Stimulated activated naive CD8-positive, alpha-beta T cell treated with anti-CD3 and anti-CD28 coated beads, Interleukin-15, Interleukin-2, amounts not matched to agents 100 ng/mL and 50 ng/mL, for 24 hours (primary cell): ENCODE measurements at regions not wholly inside any gene's neighbourhood (a gene's known extent, or its start where the extent isn't known, plus 50 kb on each side); places are given as distances from the start of the nearest gene placed in this dataset.
"Not testable (repeated sequence)": the region's sequence is repeated elsewhere in the genome, so short reads cannot be mapped to it uniquely, and the experiment has no call there.

ENCODE experiments used
- H3K27ac Mint-ChIP-seq: one replicate; pipeline ENCODE4 v1.8.0; 2021; ENCODE audit warnings: mild to moderate bottlenecking, mixed read lengths
- H3K27me3 Mint-ChIP-seq: one replicate; pipeline ENCODE4 v1.8.0; 2021; ENCODE audit warnings: mixed read lengths
- H3K36me3 Mint-ChIP-seq: one replicate; pipeline ENCODE4 v1.8.0; 2021; ENCODE audit warnings: low read depth, mixed read lengths
- H3K4me1 Mint-ChIP-seq: one replicate; pipeline ENCODE4 v1.8.0; 2021; ENCODE audit warnings: low read depth, mixed read lengths
- H3K4me3 Mint-ChIP-seq: one replicate; pipeline ENCODE4 v1.8.0; 2021; ENCODE audit warnings: mild to moderate bottlenecking, mixed read lengths
- H3K9me3 Mint-ChIP-seq: one replicate; pipeline ENCODE4 v1.8.0; 2021; ENCODE audit warnings: mixed read lengths

DNA sequence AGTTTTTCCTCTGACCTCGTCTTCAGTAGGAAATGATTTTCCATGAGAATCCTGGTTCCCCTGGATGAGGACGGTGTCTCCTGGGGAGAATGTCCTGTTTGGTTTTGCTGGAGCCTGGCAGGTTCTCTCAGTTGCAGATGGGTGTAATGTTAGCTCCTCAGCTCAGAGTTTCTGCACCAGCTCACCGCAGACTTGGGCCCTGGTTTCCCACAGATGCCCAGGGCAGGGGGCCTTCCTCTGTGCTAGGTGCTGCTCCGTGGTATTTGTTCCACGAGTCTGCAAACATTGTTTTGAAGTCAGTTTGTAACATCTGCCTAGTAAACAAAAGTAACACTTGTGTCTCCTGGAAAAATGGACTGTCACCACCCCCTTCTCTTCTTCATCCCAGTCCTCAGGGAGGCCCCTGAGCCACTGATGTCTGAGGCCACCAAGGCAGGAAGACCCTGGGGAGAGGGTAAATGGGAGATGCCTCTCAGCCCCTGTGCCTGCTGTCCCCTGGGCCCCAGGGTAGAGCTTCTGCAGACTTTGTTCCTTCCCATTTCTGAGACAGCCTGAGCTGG lies 67.3 kb upstream of the ANTXRL start:
- H3K4me3 Mint-ChIP-seq, H3K36me3 Mint-ChIP-seq, H3K27me3 Mint-ChIP-seq, H3K4me1 Mint-ChIP-seq, H3K9me3 Mint-ChIP-seq, H3K27ac Mint-ChIP-seq: not testable (repeated sequence)

DNA sequence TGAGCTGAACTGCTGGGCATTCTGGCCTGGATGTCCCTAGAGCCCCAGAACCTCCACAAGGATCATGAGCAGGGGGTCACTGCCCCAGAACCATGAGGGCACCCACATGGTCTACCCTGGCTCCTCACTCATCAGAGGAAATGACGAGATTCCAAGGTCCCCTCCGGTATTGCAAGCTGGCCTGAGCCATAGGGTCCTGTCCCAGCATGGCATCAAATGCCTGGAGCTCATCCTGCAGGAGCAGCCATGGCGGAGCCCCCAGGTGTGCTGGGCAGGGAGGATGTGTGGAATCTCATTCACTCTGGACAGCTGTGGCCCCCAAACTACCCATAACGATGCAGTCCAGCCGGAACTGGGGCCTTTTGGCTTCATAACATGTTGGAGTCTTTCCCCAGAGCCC lies 66.6 kb upstream of the ANTXRL start:
- no peak overlapping the region for H3K27ac Mint-ChIP-seq
- no peak overlapping the region for H3K4me3 Mint-ChIP-seq
- H3K9me3 Mint-ChIP-seq, result no peaks in the 10 kb centered on the region
- H3K36me3 Mint-ChIP-seq, result peaks cover 8% of the 10 kb centered on the region
- peaks cover 3% of the 10 kb centered on the region for H3K4me1 Mint-ChIP-seq
- H3K27me3 Mint-ChIP-seq, result no peaks in the 10 kb centered on the region

DNA sequence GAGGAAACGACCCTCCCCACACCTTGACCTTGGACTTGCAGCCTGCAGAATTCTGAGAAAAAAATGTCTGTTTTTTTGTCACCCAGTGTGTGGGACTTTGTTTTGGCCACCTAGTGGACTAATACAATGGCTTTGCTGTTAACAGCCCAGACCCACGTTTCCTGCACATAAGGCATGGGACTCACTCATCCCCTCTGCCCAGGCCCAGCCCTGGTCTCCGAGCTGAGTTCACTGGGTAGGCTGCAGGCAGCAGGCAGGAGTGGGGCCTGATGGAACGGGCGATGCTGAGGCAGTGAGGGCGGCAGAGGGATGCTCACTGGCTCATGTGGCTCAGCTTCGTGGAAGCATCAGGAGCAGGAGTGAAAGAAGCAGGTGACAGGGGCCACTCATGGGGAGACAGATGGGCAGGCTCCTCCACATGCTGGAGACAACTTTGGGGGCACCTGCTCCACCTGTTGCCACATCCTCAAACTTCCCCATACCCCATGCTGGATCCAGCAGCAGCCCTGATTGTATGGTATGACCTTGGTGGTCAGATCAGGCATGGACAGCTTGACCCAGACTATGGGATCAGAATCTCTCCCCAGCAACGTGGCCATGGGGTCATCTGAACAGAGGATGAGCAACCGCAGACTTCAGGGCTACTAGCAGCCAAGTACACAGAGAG lies 65.8 kb upstream of the ANTXRL start:
- no peak overlapping the region for H3K4me3 Mint-ChIP-seq
- no peaks in the 10 kb centered on the region for H3K9me3 Mint-ChIP-seq
- H3K36me3 Mint-ChIP-seq, result peaks cover 8% of the 10 kb centered on the region
- H3K27me3 Mint-ChIP-seq, result no peaks in the 10 kb centered on the region
- H3K4me1 Mint-ChIP-seq, result peaks cover 3% of the 10 kb centered on the region
- no peak overlapping the region for H3K27ac Mint-ChIP-seq

DNA sequence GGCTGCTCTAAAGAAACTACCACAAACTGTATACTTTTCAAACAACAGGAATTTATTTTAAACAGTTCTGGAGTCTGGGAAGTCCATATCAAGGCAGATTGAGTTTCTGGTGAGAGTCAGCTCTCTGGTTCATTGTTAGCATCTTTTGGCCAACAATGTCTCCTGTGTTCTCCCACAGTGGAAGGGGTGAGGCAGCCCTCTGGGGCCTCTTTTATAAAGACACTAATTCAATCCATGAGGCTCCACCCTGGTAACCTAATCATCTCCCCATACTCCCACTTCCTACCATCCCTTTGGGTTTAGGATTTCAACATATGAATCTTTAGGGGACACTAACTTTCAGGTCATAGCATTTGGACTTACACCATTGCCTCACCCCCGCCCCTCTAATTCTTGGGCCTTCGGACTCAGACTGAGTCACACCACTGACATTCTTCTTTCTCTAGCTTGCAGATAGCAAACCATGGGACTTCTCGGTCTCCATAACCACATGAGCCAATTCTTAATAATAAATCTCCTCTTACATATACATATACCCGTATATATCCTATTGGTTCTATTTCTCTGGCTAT lies 64.3 kb upstream of the ANTXRL start:
- Mint-ChIP-seq H3K36me3 (peaks cover 8% of the 10 kb centered on the region), H3K4me3 (no peak overlapping the region), H3K4me1 (peaks cover 3% of the 10 kb centered on the region), H3K9me3 (no peaks in the 10 kb centered on the region), H3K27ac (no peak overlapping the region), H3K27me3 (no peaks in the 10 kb centered on the region)

DNA sequence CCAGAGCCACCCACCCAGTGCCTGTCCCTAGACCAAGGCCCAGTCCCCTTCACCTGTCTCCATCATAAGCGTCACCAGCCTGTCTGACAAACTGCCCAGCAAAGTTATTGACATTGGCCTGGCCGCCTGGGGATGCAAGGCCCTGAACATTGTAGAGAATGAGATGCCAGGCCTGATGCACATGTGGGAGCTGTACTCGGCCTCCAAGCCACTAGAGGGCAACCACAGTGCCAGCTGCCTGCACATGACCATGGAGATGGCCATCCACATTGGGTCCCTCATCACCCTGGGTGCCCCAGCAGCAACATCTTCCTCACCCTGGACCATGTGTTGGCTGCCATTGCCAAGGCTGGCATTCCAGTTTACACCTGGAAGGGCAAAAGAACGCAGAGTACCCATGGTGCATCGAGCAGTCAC lies 63.7 kb upstream of the ANTXRL start:
- Mint-ChIP-seq H3K27ac (no peak overlapping the region), H3K9me3 (no peaks in the 10 kb centered on the region), H3K4me1 (peaks cover 3% of the 10 kb centered on the region), H3K36me3 (peaks cover 6% of the 10 kb centered on the region), H3K4me3 (no peak overlapping the region), H3K27me3 (no peaks in the 10 kb centered on the region)

DNA sequence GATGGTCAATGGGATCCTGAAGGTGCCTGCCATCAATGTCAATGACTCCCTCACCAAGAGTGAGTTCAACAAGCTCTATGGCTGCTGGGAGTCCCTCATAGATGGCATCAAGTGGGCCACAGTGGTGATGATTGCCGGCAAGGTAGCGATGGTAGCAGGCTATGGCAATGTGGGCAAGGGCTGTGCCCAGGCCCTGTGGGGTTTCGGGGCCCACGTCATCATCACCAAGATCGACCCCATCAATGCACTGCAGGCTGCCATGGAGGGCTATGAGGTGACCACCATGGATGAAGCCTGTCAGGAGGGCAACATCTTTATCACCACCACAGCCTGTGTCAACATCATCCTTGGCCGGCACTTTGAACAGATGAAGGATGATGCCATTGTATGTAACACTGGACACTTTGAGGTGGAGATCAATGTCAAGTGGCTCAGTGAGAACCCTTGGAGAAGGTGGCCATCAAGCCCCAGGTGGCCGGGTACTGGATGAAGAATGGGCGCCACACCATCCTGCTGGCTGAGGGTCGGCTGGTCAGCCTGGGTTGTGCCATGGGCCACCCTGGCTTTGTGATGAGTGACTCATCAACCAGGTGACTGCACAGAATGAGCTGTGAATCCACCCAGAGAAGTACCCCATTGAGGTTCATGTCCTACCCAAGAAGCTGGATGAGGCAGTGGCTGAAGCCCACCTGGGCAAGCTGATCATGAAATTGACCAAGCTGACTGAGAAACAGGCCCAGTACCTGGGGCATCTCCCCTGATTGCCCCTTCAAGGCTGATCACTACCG lies 63.0 kb upstream of the ANTXRL start:
- Mint-ChIP-seq H3K36me3 (peaks cover 4% of the 10 kb centered on the region), H3K4me3 (no peak overlapping the region), H3K9me3 (no peaks in the 10 kb centered on the region), H3K4me1 (peaks cover 5% of the 10 kb centered on the region), H3K27ac (no peak overlapping the region), H3K27me3 (no peaks in the 10 kb centered on the region)

DNA sequence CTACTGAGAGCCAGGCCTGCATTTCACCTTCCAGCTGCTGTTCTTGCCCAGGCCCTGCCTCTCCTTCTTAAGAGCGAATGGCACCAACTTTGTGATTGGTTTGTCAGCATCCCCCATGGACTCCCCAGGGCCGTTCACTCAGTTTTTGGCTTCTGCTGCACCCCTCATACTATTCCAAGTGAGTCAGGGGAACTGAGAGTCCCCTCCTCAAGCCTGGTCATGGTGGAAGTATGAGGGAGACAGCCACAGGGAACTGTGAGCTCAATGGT lies 62.4 kb upstream of the ANTXRL start:
- Mint-ChIP-seq H3K4me1 (peaks cover 11% of the 10 kb centered on the region), H3K4me3 (no peak overlapping the region), H3K36me3 (no peaks in the 10 kb centered on the region), H3K9me3 (no peaks in the 10 kb centered on the region), H3K27me3 (no peaks in the 10 kb centered on the region), H3K27ac (no peak overlapping the region)

DNA sequence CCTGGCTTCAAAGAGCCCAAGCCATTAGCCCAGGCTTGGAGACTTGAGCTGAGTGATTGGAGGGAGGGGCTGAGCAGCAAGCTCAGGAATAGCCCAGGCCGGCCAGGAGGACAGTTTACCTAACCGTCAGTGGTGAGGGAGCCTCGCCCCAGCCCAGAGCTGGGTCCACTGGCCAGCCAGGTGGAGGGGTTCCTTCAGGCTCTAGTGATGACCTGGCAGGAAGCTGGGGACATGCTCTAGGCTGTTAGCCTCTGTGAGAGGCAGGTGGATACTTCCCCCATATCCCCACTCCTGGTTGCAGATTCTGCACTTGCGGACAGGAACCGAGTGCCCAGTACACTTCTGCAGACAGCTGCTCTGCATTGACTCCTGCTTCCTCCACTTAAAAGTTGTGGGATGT lies 61.2 kb upstream of the ANTXRL start:
- H3K36me3 Mint-ChIP-seq, result peaks cover 2% of the 10 kb centered on the region
- H3K4me1 Mint-ChIP-seq, result peaks cover 11% of the 10 kb centered on the region

DNA sequence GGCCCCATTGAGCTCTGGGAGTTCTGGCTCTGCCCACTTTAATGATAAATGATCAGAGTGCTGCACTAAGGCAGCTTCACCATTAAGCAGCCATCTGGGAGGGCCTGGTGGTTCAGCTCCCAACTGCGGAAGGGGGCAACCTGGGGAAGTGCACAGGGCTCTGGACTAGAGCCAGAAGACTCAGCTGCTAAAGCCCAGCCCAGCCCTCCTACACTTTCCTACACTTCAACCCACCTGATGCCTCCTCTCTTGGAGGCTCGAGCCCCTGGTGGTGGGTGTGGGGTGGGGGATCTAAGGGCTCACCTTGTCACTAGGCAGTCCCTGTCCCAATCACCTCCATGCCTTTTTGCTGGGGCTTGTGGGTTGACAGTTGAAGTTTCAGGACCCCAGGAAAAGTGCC lies 60.6 kb upstream of the ANTXRL start:
- Mint-ChIP-seq H3K4me3 (no peak overlapping the region), H3K27me3 (no peaks in the 10 kb centered on the region), H3K9me3 (no peaks in the 10 kb centered on the region), H3K27ac (no peak overlapping the region), H3K4me1 (peaks cover 11% of the 10 kb centered on the region), H3K36me3 (peaks cover 4% of the 10 kb centered on the region)

More for the DNA sequence above, 61.2 kb upstream of the ANTXRL start:
- Mint-ChIP-seq H3K27me3 (no peaks in the 10 kb centered on the region), H3K9me3 (no peaks in the 10 kb centered on the region), H3K27ac (no peak overlapping the region), H3K4me3 (no peak overlapping the region)

DNA sequence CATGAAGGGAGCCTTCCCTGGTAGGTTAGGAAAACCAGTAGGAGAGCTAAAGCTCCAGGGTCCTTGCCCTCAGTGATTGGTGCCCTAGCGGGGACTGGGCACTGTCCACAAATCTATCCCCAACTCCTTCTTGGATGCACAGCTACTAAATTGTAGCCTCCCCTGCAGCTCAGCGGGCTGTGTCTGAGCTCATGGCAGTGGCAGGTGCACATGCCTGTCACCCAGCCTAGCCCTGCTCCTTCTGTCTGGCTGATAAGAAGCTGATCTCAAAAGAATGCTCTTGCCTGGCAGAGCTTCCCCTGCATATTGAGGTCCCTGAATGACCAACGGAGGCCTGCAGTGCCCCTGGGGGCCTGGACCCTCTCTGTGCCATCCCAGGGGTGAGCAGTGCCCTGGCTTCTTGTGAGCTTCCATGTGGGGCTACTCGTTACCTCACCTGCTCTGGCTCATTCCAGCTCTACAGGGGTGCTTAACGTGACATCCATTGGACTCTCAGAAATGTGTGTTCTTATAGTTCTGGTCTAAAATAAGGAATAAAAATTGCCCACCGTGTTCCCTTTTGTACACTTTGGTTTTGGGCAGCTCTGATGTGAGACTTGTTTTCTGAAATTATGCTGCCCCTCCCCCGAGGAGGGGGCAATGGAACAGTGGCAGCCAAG lies 59.8 kb upstream of the ANTXRL start:
- H3K4me1 Mint-ChIP-seq, result peaks cover 11% of the 10 kb centered on the region
- peaks cover 4% of the 10 kb centered on the region for H3K36me3 Mint-ChIP-seq
- no peaks in the 10 kb centered on the region for H3K27me3 Mint-ChIP-seq
- H3K4me3 Mint-ChIP-seq, result no peak overlapping the region
- H3K9me3 Mint-ChIP-seq, result no peaks in the 10 kb centered on the region
- H3K27ac Mint-ChIP-seq, result no peak overlapping the region

DNA sequence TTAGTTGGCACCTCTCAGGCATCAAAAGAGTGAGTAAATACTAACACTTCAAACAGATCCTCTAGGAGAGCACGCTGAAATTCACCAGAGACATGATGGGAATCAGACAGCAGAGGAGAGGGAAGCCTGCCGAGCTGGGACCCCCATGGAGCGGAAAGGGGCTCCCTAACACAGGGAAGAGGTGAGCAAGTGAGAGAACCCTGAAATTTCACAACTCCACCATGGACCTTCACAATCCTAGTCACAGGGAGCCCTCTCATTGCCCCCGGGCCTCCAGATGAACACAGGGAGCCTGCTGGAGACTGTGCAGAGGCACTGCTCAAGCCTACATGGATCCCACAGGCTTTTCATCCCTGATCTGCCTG lies 59.2 kb upstream of the ANTXRL start:
- no peaks in the 10 kb centered on the region for H3K9me3 Mint-ChIP-seq
- H3K4me1 Mint-ChIP-seq, result peaks cover 11% of the 10 kb centered on the region
- H3K4me3 Mint-ChIP-seq, result no peak overlapping the region
- H3K27ac Mint-ChIP-seq, result no peak overlapping the region
- no peaks in the 10 kb centered on the region for H3K27me3 Mint-ChIP-seq
- H3K36me3 Mint-ChIP-seq, result peaks cover 4% of the 10 kb centered on the region

DNA sequence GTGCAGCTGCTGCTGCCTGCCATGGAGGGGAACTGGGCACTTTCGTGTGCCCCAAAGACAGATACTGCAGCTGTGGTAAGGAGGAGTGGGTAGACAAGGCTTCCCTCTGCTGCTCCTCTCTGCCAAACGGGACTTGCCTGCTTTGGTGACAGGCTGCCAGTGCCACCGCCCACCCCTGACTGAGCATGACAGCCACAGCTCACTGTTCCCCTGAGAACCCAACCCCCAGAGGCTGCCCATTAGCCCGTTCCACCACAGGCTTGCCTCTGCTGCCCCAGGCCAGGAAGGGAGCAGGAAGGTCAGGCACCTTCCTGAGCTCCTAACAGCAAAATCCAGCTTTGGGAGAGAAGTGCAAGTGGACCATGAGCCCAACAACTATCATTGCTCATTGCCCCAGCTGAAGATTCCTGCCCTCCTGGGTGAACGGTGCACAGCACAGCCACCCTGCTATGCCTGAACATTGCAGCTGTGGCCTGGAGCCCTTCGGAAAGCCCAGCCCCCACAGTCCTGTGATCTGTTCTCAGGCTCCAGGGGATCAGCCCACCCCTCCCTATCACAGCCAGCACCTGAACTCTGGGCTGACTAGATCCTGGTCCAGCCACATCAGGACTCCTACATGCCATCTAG lies 58.7 kb upstream of the ANTXRL start:
- Mint-ChIP-seq H3K36me3 (peaks cover 4% of the 10 kb centered on the region), H3K9me3 (no peaks in the 10 kb centered on the region), H3K4me1 (peaks cover 11% of the 10 kb centered on the region), H3K4me3 (no peak overlapping the region), H3K27ac (no peak overlapping the region), H3K27me3 (no peaks in the 10 kb centered on the region)

DNA sequence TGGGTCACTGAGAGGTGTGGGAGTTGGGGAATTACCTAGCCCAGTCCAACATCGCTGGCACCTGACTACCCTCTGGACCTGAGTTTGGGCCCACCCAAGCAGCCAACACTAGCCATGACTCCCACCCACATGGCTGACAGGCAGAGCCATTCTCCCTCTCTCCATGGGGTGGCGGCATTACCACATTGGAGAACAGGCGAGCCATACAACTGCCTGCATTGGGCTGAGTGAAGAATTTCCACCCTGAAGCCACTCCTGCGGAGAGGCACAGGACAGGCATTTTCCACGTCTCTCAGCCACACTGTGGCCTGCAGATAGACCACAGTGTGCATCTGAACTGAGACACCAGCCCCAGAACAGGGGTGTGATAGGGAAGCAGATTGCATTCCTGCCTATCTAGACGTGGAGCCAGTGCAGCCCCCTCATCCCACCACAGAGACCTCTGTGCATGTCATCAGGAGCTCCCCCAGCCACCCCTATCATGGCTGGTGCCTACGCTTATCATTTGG lies 58.2 kb upstream of the ANTXRL start:
- H3K9me3 Mint-ChIP-seq, result no peaks in the 10 kb centered on the region
- H3K4me3 Mint-ChIP-seq, result no peak overlapping the region
- H3K27me3 Mint-ChIP-seq, result no peaks in the 10 kb centered on the region
- H3K4me1 Mint-ChIP-seq, result peaks cover 11% of the 10 kb centered on the region
- H3K36me3 Mint-ChIP-seq, result peaks cover 4% of the 10 kb centered on the region
- no peak overlapping the region for H3K27ac Mint-ChIP-seq

DNA sequence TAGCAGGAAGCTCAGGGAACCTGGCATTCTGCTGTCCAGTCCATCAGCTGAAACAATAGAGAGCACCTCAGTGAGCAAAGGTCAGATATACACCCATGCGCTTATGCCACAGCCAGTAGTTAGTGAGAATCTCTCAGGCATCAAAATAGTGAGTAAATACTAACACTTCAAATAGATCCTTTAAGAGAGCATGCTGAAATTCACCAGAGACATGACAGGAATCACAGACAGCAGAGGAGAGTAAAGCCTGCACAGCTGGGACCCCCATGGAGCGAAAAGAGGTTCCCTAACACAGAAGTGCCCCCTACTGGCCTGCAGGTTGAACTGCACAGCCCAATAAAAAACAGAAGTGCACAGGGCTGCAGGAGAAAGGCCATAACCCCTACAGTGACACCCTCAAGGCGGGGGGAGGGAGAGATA lies 57.6 kb upstream of the ANTXRL start:
- Mint-ChIP-seq H3K27ac (no peak overlapping the region), H3K36me3 (peaks cover 4% of the 10 kb centered on the region), H3K4me3 (no peak overlapping the region), H3K27me3 (no peaks in the 10 kb centered on the region), H3K9me3 (no peaks in the 10 kb centered on the region), H3K4me1 (peaks cover 11% of the 10 kb centered on the region)

DNA sequence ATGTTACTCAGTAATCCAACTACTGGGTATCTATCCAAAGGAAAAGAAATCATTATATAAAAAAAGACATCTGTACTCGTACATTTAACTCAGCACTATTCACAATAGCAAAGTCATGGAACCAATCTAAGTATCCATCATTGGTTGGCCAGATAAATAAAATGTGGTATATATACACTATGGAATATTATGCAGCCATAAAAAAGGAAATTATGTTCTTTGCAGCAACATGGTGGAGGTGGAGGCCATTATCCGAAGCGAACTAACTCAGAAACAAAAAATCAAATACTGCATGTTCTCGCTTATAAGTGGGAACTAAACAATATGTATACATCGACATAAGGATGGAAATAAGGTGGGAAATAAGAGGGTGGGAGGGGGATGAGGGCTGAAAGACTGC lies 56.2 kb upstream of the ANTXRL start:
- Mint-ChIP-seq H3K4me3 (no peak overlapping the region), H3K36me3 (peaks cover 4% of the 10 kb centered on the region), H3K4me1 (peaks cover 11% of the 10 kb centered on the region)

More for the DNA sequence above, 56.2 kb upstream of the ANTXRL start:
- no peaks in the 10 kb centered on the region for H3K27me3 Mint-ChIP-seq
- no peaks in the 10 kb centered on the region for H3K9me3 Mint-ChIP-seq
- no peak overlapping the region for H3K27ac Mint-ChIP-seq
